ENCODE measurements at regions not wholly inside any gene's neighbourhood (a gene's known extent, or its start where the extent isn't known, plus 50 kb on each side); places are given as distances from the start of the nearest gene placed in this dataset.

GRCh38 chrX:36859231-36859630, 148.9 kb upstream of the FAM47C start:
- H3K9ac ChIP-seq (ENCODE audit: low read length) = no peak overlapping the region
- no peak overlapping the region for H3K56ac ChIP-seq (ENCODE audit: low read length)
- no peak for DNase-seq
- no peaks in the 10 kb centered on the region for H3K36me3 ChIP-seq (ENCODE audit: control insufficient read depth, insufficient read depth, low read length)
- H3K23ac ChIP-seq (ENCODE audit: low read length) = no peak overlapping the region
- H3K4ac ChIP-seq (ENCODE audit: low read depth, low read length) = no peak overlapping the region
- H2BK5ac ChIP-seq (ENCODE audit: low read length) = no peak overlapping the region
- no peak overlapping the region for H2BK120ac ChIP-seq (ENCODE audit: low read depth, low read length)
- no peaks in the 10 kb centered on the region for H3K4me1 ChIP-seq (ENCODE audit: control insufficient read depth, low read depth, low read length)
- no peak overlapping the region for H3K27ac ChIP-seq (ENCODE audit: low read depth, low read length)
- H2AK5ac ChIP-seq (ENCODE audit: low read length) = no peak overlapping the region
- no peak overlapping the region for H3K18ac ChIP-seq (ENCODE audit: low read length)
- no peaks in the 10 kb centered on the region for H3K27me3 ChIP-seq (ENCODE audit: insufficient read depth, low read length, poor library complexity)
- no peaks in the 10 kb centered on the region for H3K79me2 ChIP-seq (ENCODE audit: control insufficient read depth, insufficient read depth, low read length)
- H3K4me3 ChIP-seq (ENCODE audit: low read length) = no peak overlapping the region
- H2BK15ac ChIP-seq (replicated peaks; ENCODE audit: low read depth) = no peak overlapping the region
- H3K79me1 ChIP-seq (ENCODE audit: low read length) = no peaks in the 10 kb centered on the region
- H4K8ac ChIP-seq (ENCODE audit: low read depth, low read length) = no peak overlapping the region
- H4K5ac ChIP-seq (ENCODE audit: low read length) = no peak overlapping the region
- no CpG with 5 or more reads among the region's 7 CpGs for WGBS (ENCODE audit: extremely low coverage, insufficient coverage, low lambda C conversion rate)
- H3K4me2 ChIP-seq (ENCODE audit: low read length) = no peak overlapping the region

GRCh38 chrX:36861601-36862000, 146.6 kb upstream of the FAM47C start:
- Histone ChIP-seq H3K36me3 (ENCODE audit: control insufficient read depth, insufficient read depth, low read length) (no peaks in the 10 kb centered on the region), H3K4me2 (ENCODE audit: low read length) (no peak overlapping the region), H2BK5ac (ENCODE audit: low read length) (no peak overlapping the region), H3K4me3 (ENCODE audit: low read length) (no peak overlapping the region), H2BK15ac (replicated peaks; ENCODE audit: low read depth) (no peak overlapping the region), H3K27me3 (ENCODE audit: insufficient read depth, low read length, poor library complexity) (no peaks in the 10 kb centered on the region), H3K18ac (ENCODE audit: low read length) (no peak overlapping the region), H4K5ac (ENCODE audit: low read length) (no peak overlapping the region), H3K4ac (ENCODE audit: low read depth, low read length) (no peak overlapping the region), H3K79me2 (ENCODE audit: control insufficient read depth, insufficient read depth, low read length) (no peaks in the 10 kb centered on the region), H2BK120ac (ENCODE audit: low read depth, low read length) (no peak overlapping the region), H3K23ac (ENCODE audit: low read length) (no peak overlapping the region), H4K8ac (ENCODE audit: low read depth, low read length) (no peak overlapping the region), H3K79me1 (ENCODE audit: low read length) (no peaks in the 10 kb centered on the region), H3K9ac (ENCODE audit: low read length) (no peak overlapping the region), H3K56ac (ENCODE audit: low read length) (no peak overlapping the region), H3K4me1 (ENCODE audit: control insufficient read depth, low read depth, low read length) (no peaks in the 10 kb centered on the region), H2AK5ac (ENCODE audit: low read length) (no peak overlapping the region), H3K27ac (ENCODE audit: low read depth, low read length) (no peak overlapping the region)
- DNase-seq = no peak

- Histone ChIP-seq H4K8ac (ENCODE audit: low read depth, low read length) (no peak overlapping the region), H3K4me1 (ENCODE audit: control insufficient read depth, low read depth, low read length) (no peaks in the 10 kb centered on the region), H2BK15ac (replicated peaks; ENCODE audit: low read depth) (no peak overlapping the region), H3K4ac (ENCODE audit: low read depth, low read length) (no peak overlapping the region), H3K36me3 (ENCODE audit: control insufficient read depth, insufficient read depth, low read length) (no peaks in the 10 kb centered on the region), H3K23ac (ENCODE audit: low read length) (no peak overlapping the region), H4K5ac (ENCODE audit: low read length) (no peak overlapping the region), H3K56ac (ENCODE audit: low read length) (no peak overlapping the region), H3K79me2 (ENCODE audit: control insufficient read depth, insufficient read depth, low read length) (no peaks in the 10 kb centered on the region), H3K9ac (ENCODE audit: low read length) (no peak overlapping the region), H2AK5ac (ENCODE audit: low read length) (no peak overlapping the region), H2BK5ac (ENCODE audit: low read length) (no peak overlapping the region), H3K27me3 (ENCODE audit: insufficient read depth, low read length, poor library complexity) (no peaks in the 10 kb centered on the region), H3K27ac (ENCODE audit: low read depth, low read length) (no peak overlapping the region), H3K79me1 (ENCODE audit: low read length) (no peaks in the 10 kb centered on the region), H3K18ac (ENCODE audit: low read length) (no peak overlapping the region), H3K4me3 (ENCODE audit: low read length) (no peak overlapping the region), H3K4me2 (ENCODE audit: low read length) (no peak overlapping the region), H2BK120ac (ENCODE audit: low read depth, low read length) (no peak overlapping the region)
- DNase-seq = peak; percentile 21
- WGBS (ENCODE audit: extremely low coverage, insufficient coverage, low lambda C conversion rate) = no CpG with 5 or more reads among the region's 3 CpGs
Observed at GRCh38 chrX:36867143-36867542, 141.0 kb upstream of the FAM47C start.

- H3K36me3 ChIP-seq (ENCODE audit: control insufficient read depth, insufficient read depth, low read length) = no peaks in the 10 kb centered on the region
- no peak overlapping the region for H2BK120ac ChIP-seq (ENCODE audit: low read depth, low read length)
- no peak overlapping the region for H4K8ac ChIP-seq (ENCODE audit: low read depth, low read length)
- H3K79me2 ChIP-seq (ENCODE audit: control insufficient read depth, insufficient read depth, low read length) = no peaks in the 10 kb centered on the region
- no peak overlapping the region for H3K4me3 ChIP-seq (ENCODE audit: low read length)
- no CpG with 5 or more reads among the region's 3 CpGs for WGBS (ENCODE audit: extremely low coverage, insufficient coverage, low lambda C conversion rate)
- H3K79me1 ChIP-seq (ENCODE audit: low read length) = no peaks in the 10 kb centered on the region
- no peaks in the 10 kb centered on the region for H3K4me1 ChIP-seq (ENCODE audit: control insufficient read depth, low read depth, low read length)
- H3K4me2 ChIP-seq (ENCODE audit: low read length) = no peak overlapping the region
- H2BK15ac ChIP-seq (replicated peaks; ENCODE audit: low read depth) = no peak overlapping the region
- no peak overlapping the region for H3K9ac ChIP-seq (ENCODE audit: low read length)
- no peak for DNase-seq
- H2BK5ac ChIP-seq (ENCODE audit: low read length) = no peak overlapping the region
- no peak overlapping the region for H3K27ac ChIP-seq (ENCODE audit: low read depth, low read length)
- no peak overlapping the region for H3K18ac ChIP-seq (ENCODE audit: low read length)
- no peak overlapping the region for H3K4ac ChIP-seq (ENCODE audit: low read depth, low read length)
- no peak overlapping the region for H3K56ac ChIP-seq (ENCODE audit: low read length)
- no peak overlapping the region for H3K23ac ChIP-seq (ENCODE audit: low read length)
- H2AK5ac ChIP-seq (ENCODE audit: low read length) = no peak overlapping the region
- H4K5ac ChIP-seq (ENCODE audit: low read length) = no peak overlapping the region
- no peaks in the 10 kb centered on the region for H3K27me3 ChIP-seq (ENCODE audit: insufficient read depth, low read length, poor library complexity)
Observed at GRCh38 chrX:36868592-36868991, 139.6 kb upstream of the FAM47C start.

- no peak overlapping the region for H2BK120ac ChIP-seq (ENCODE audit: low read depth, low read length)
- WGBS (ENCODE audit: extremely low coverage, insufficient coverage, low lambda C conversion rate) = no CpG with 5 or more reads among the region's 2 CpGs
- H3K4me2 ChIP-seq (ENCODE audit: low read length) = no peak overlapping the region
- H3K27ac ChIP-seq (ENCODE audit: low read depth, low read length) = no peak overlapping the region
- no peak overlapping the region for H3K18ac ChIP-seq (ENCODE audit: low read length)
- H4K5ac ChIP-seq (ENCODE audit: low read length) = no peak overlapping the region
- no peak overlapping the region for H3K56ac ChIP-seq (ENCODE audit: low read length)
- no peak overlapping the region for H2AK5ac ChIP-seq (ENCODE audit: low read length)
- H3K9ac ChIP-seq (ENCODE audit: low read length) = no peak overlapping the region
- no peak overlapping the region for H4K8ac ChIP-seq (ENCODE audit: low read depth, low read length)
- H3K79me2 ChIP-seq (ENCODE audit: control insufficient read depth, insufficient read depth, low read length) = no peaks in the 10 kb centered on the region
- H3K4me1 ChIP-seq (ENCODE audit: control insufficient read depth, low read depth, low read length) = no peaks in the 10 kb centered on the region
- no peak overlapping the region for H3K4ac ChIP-seq (ENCODE audit: low read depth, low read length)
- H2BK15ac ChIP-seq (replicated peaks; ENCODE audit: low read depth) = no peak overlapping the region
- H2BK5ac ChIP-seq (ENCODE audit: low read length) = no peak overlapping the region
- no peak for DNase-seq
- no peaks in the 10 kb centered on the region for H3K36me3 ChIP-seq (ENCODE audit: control insufficient read depth, insufficient read depth, low read length)
- H3K79me1 ChIP-seq (ENCODE audit: low read length) = no peaks in the 10 kb centered on the region
- no peak overlapping the region for H3K23ac ChIP-seq (ENCODE audit: low read length)
- H3K4me3 ChIP-seq (ENCODE audit: low read length) = no peak overlapping the region
- H3K27me3 ChIP-seq (ENCODE audit: insufficient read depth, low read length, poor library complexity) = no peaks in the 10 kb centered on the region
Observed at GRCh38 chrX:36869457-36869856, 138.7 kb upstream of the FAM47C start.

- no peak for DNase-seq
- no peak overlapping the region for H2AK5ac ChIP-seq (ENCODE audit: low read length)
- no peak overlapping the region for H3K56ac ChIP-seq (ENCODE audit: low read length)
- H3K79me2 ChIP-seq (ENCODE audit: control insufficient read depth, insufficient read depth, low read length) = no peaks in the 10 kb centered on the region
- H3K9ac ChIP-seq (ENCODE audit: low read length) = no peak overlapping the region
- no peaks in the 10 kb centered on the region for H3K36me3 ChIP-seq (ENCODE audit: control insufficient read depth, insufficient read depth, low read length)
- H3K27ac ChIP-seq (ENCODE audit: low read depth, low read length) = no peak overlapping the region
- WGBS (ENCODE audit: extremely low coverage, insufficient coverage, low lambda C conversion rate) = no CpG with 5 or more reads among the region's 3 CpGs
- H4K8ac ChIP-seq (ENCODE audit: low read depth, low read length) = no peak overlapping the region
- no peak overlapping the region for H2BK120ac ChIP-seq (ENCODE audit: low read depth, low read length)
- no peak overlapping the region for H3K18ac ChIP-seq (ENCODE audit: low read length)
- no peak overlapping the region for H4K5ac ChIP-seq (ENCODE audit: low read length)
- H3K27me3 ChIP-seq (ENCODE audit: insufficient read depth, low read length, poor library complexity) = no peaks in the 10 kb centered on the region
- no peak overlapping the region for H3K23ac ChIP-seq (ENCODE audit: low read length)
- H3K4me3 ChIP-seq (ENCODE audit: low read length) = no peak overlapping the region
- H2BK15ac ChIP-seq (replicated peaks; ENCODE audit: low read depth) = no peak overlapping the region
- no peak overlapping the region for H2BK5ac ChIP-seq (ENCODE audit: low read length)
- no peak overlapping the region for H3K4ac ChIP-seq (ENCODE audit: low read depth, low read length)
- no peak overlapping the region for H3K4me2 ChIP-seq (ENCODE audit: low read length)
- H3K4me1 ChIP-seq (ENCODE audit: control insufficient read depth, low read depth, low read length) = no peaks in the 10 kb centered on the region
- H3K79me1 ChIP-seq (ENCODE audit: low read length) = no peaks in the 10 kb centered on the region
Observed at GRCh38 chrX:36897690-36898089, 110.5 kb upstream of the FAM47C start.
